ENCODE measurements at regions not wholly inside any gene's neighbourhood (a gene's known extent, or its start where the extent isn't known, plus 50 kb on each side); places are given as distances from the start of the nearest gene placed in this dataset.

DNA sequence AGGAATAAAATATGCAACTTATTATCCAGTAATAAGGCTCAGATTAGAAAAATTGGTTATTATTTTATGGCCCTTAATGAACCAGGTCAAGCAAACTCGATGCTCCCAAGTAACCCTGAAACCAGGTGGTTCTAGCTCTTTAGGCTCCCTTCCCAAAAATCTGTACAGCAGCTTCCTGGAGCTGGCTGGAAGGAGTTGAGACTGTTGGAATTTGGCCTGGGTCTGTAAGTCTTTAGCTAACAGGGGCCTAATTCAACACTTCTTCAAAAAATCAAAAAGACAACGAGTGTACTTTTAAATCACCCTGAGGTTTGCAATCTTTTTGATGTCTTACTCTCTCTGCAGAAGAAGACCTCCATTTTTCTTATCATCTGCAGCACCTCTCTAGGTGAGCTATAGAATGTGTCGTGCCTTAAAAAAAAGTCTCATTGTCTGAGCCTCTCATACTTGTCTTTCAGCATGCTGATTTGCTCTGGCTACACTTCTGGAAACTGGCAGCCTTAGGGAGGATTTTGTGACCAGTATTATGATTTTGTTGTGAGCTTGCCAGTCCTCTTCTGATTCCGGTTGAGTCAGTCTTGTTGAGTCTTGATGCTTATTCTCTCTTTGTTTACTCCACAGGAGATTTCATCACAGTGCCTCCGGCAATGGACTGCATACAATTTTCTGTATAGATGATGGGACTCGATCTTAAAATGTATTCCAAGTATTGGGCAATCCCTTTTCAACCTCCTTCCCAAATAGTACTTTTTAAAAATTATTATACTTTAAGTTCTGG lies 235.0 kb upstream of the KBTBD8 start:
- TF ChIP-seq, protein P1, sequence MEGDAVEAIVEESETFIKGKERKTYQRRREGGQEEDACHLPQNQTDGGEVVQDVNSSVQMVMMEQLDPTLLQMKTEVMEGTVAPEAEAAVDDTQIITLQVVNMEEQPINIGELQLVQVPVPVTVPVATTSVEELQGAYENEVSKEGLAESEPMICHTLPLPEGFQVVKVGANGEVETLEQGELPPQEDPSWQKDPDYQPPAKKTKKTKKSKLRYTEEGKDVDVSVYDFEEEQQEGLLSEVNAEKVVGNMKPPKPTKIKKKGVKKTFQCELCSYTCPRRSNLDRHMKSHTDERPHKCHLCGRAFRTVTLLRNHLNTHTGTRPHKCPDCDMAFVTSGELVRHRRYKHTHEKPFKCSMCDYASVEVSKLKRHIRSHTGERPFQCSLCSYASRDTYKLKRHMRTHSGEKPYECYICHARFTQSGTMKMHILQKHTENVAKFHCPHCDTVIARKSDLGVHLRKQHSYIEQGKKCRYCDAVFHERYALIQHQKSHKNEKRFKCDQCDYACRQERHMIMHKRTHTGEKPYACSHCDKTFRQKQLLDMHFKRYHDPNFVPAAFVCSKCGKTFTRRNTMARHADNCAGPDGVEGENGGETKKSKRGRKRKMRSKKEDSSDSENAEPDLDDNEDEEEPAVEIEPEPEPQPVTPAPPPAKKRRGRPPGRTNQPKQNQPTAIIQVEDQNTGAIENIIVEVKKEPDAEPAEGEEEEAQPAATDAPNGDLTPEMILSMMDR (IDR thresholded peaks at IDR 0.05) = no peak
- TF ChIP-seq POLR2A (IDR thresholded peaks at IDR 0.05) = no peak
